ENCODE measurements at regions not wholly inside any gene's neighbourhood (a gene's known extent, or its start where the extent isn't known, plus 50 kb on each side); places are given as distances from the start of the nearest gene placed in this dataset.

DNA sequence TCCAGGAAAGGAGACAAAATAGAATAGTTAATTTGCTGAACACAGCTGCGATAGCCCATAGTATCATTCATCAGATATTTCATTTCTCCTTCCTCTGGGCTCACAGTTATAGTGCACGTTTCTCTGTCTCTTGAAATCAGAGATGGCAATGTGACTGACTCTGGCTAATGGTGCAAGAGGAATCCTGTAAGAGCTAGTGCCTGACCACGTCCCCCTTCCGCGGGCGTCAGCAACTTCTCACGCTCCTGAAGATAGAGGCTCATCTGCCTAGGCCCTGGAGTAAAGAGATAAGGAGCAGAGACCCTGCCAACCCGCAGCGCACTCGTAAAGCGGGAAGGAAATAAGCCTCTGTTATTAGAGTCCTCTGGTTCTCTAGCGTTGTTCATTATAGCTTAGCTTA lies 391.8 kb downstream of the VPS13C start:
- Mint-ChIP-seq H3K27me3 (ENCODE audit: insufficient read depth) (no peaks in the 10 kb centered on the region), H3K36me3 (ENCODE audit: low read depth) (no peaks in the 10 kb centered on the region), H3K4me1 (peaks cover 2% of the 10 kb centered on the region), H3K27ac (no peak overlapping the region), H3K4me3 (no peak overlapping the region), H3K9me3 (no peaks in the 10 kb centered on the region)
- H3K27me3 ChIP-seq (ENCODE audit: control insufficient read depth, insufficient read depth, low read length, poor library complexity, severe bottlenecking): no peaks in the 10 kb centered on the region
- no peaks in the 10 kb centered on the region for H3K4me1 ChIP-seq (ENCODE audit: control insufficient read depth, insufficient read depth, low read length)
- no peak overlapping the region for H3K9ac ChIP-seq (ENCODE audit: extremely low read depth, low read length, poor library complexity, severe bottlenecking)
- no peak overlapping the region for H3K27ac ChIP-seq (ENCODE audit: low read depth, low read length)
- H3K9me3 ChIP-seq (ENCODE audit: control insufficient read depth, low read length): no peaks in the 10 kb centered on the region
- H3K4me3 ChIP-seq (ENCODE audit: low read length): no peak overlapping the region
- TF ChIP-seq, protein P1, sequence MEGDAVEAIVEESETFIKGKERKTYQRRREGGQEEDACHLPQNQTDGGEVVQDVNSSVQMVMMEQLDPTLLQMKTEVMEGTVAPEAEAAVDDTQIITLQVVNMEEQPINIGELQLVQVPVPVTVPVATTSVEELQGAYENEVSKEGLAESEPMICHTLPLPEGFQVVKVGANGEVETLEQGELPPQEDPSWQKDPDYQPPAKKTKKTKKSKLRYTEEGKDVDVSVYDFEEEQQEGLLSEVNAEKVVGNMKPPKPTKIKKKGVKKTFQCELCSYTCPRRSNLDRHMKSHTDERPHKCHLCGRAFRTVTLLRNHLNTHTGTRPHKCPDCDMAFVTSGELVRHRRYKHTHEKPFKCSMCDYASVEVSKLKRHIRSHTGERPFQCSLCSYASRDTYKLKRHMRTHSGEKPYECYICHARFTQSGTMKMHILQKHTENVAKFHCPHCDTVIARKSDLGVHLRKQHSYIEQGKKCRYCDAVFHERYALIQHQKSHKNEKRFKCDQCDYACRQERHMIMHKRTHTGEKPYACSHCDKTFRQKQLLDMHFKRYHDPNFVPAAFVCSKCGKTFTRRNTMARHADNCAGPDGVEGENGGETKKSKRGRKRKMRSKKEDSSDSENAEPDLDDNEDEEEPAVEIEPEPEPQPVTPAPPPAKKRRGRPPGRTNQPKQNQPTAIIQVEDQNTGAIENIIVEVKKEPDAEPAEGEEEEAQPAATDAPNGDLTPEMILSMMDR (conservative IDR thresholded peaks at IDR 0.05): no peak
- DNase-seq: no peak
- H3K36me3 ChIP-seq (ENCODE audit: control insufficient read depth, insufficient read depth, low read length): no peaks in the 10 kb centered on the region
- WGBS, 2 experiments (ENCODE audit: insufficient coverage in 1 of 2, insufficient read length in 1 of 2): 92 to 100% methylated on average over 8 to 12 of the region's 12 CpGs

DNA sequence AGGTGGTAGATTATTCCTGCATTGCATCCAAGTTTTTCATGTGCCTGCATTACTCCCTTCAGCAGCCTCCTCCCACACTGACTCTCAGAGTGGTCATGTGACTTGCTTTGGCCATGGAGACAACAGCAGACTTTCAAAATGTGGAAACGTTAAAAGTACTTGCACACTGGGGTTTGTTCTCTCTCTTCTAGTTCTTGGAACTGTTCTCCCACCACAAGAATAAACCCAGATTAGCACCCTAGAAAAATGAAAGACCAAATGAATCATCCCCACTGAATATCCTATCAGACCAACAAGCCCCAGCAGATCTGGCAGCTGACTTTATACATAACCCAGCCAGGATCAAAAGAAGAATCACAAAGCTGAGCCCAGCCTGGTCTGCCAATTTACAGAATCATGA lies 398.5 kb downstream of the VPS13C start:
- Mint-ChIP-seq H3K27me3 (ENCODE audit: insufficient read depth) (no peaks in the 10 kb centered on the region), H3K27ac (no peak overlapping the region), H3K4me1 (no peaks in the 10 kb centered on the region), H3K4me3 (no peak overlapping the region), H3K9me3 (peaks cover 3% of the 10 kb centered on the region), H3K36me3 (ENCODE audit: low read depth) (no peaks in the 10 kb centered on the region)
- no peaks in the 10 kb centered on the region for H3K36me3 ChIP-seq (ENCODE audit: control insufficient read depth, insufficient read depth, low read length)
- no peak for DNase-seq
- TF ChIP-seq, protein P1 (conservative IDR thresholded peaks at IDR 0.05): no peak
- no peaks in the 10 kb centered on the region for H3K27me3 ChIP-seq (ENCODE audit: control insufficient read depth, insufficient read depth, low read length, poor library complexity, severe bottlenecking)
- H3K4me1 ChIP-seq (ENCODE audit: control insufficient read depth, insufficient read depth, low read length): no peaks in the 10 kb centered on the region
- 97% methylated on average over 1 of the region's 1 CpG; no CpG with 5 or more reads in 1 of the 2 experiments for WGBS, 2 experiments (ENCODE audit: insufficient coverage in 1 of 2, insufficient read length in 1 of 2)
- H3K27ac ChIP-seq (ENCODE audit: low read depth, low read length): no peak overlapping the region
- H3K9ac ChIP-seq (ENCODE audit: extremely low read depth, low read length, poor library complexity, severe bottlenecking): no peak overlapping the region
- no peak overlapping the region for H3K4me3 ChIP-seq (ENCODE audit: low read length)
- no peaks in the 10 kb centered on the region for H3K9me3 ChIP-seq (ENCODE audit: control insufficient read depth, low read length)

DNA sequence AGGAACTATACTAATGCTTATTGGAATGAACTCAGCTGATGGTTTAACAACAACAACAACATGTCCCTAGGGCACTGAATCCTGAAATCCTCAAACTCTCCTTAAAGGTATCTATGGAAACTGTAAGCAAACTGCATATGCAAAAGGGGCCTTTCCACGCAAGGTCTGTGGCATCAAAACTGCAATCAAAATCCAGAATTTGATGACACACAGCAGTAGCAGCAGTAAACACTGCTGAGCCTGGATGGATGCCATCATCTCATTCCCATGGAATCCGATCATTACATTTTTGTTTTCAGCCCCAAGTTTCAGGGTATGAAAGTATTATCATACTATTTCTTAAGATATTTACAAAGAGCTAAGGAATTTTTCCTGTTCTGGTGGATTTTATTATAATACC lies 399.7 kb downstream of the VPS13C start:
- 91 to 100% methylated on average over 1 to 2 of the region's 2 CpGs for WGBS, 2 experiments (ENCODE audit: insufficient coverage in 1 of 2, insufficient read length in 1 of 2)
- H3K36me3 ChIP-seq (ENCODE audit: control insufficient read depth, insufficient read depth, low read length): no peaks in the 10 kb centered on the region
- no peaks in the 10 kb centered on the region for H3K27me3 ChIP-seq (ENCODE audit: control insufficient read depth, insufficient read depth, low read length, poor library complexity, severe bottlenecking)
- no peak overlapping the region for H3K4me3 ChIP-seq (ENCODE audit: low read length)
- no peak overlapping the region for H3K9ac ChIP-seq (ENCODE audit: extremely low read depth, low read length, poor library complexity, severe bottlenecking)
- TF ChIP-seq, protein P1 (conservative IDR thresholded peaks at IDR 0.05): no peak
- DNase-seq: no peak
- H3K36me3 Mint-ChIP-seq (ENCODE audit: low read depth): no peaks in the 10 kb centered on the region
- no peak overlapping the region for H3K4me3 Mint-ChIP-seq
- H3K27ac ChIP-seq (ENCODE audit: low read depth, low read length): no peak overlapping the region
- H3K9me3 Mint-ChIP-seq: peaks cover 3% of the 10 kb centered on the region
- no peak overlapping the region for H3K27ac Mint-ChIP-seq
- H3K4me1 Mint-ChIP-seq: peaks cover 2% of the 10 kb centered on the region
- peaks cover 2% of the 10 kb centered on the region for H3K27me3 Mint-ChIP-seq (ENCODE audit: insufficient read depth)
- H3K4me1 ChIP-seq (ENCODE audit: control insufficient read depth, insufficient read depth, low read length): no peaks in the 10 kb centered on the region
- no peaks in the 10 kb centered on the region for H3K9me3 ChIP-seq (ENCODE audit: control insufficient read depth, low read length)

Data from endodermal cell (in vitro differentiated cells).